ENCODE measurements at regions not wholly inside any gene's neighbourhood (a gene's known extent, or its start where the extent isn't known, plus 50 kb on each side); places are given as distances from the start of the nearest gene placed in this dataset.

GRCh38 chr4:38326499-38326898 lies 337.5 kb upstream of the KLF3 start:
- Histone ChIP-seq H3K4me1 (ENCODE audit: control insufficient read depth in 1 of 2, insufficient read depth in 2 of 2, low read length in 2 of 2) (peaks cover 0 to 22% of the 10 kb centered on the region in 2 experiments; a peak in 3 of 4 replicates), H3K27ac (ENCODE audit: low read depth, low read length) (no peak overlapping the region), H3K9me2 (ENCODE audit: insufficient read depth) (no peaks in the 10 kb centered on the region), H4K20me1 (ENCODE audit: insufficient read depth) (no peaks in the 10 kb centered on the region), H3K9ac (ENCODE audit: low read length) (no peak overlapping the region), H3K27me3 (ENCODE audit: insufficient read depth, low read length) (no peaks in the 10 kb centered on the region), H3K9me3 (ENCODE audit: control insufficient read depth in 1 of 2, insufficient read depth in 1 of 2, low read depth in 1 of 2, low read length in 2 of 2) (no peaks in the 10 kb centered on the region), H3K79me2 (ENCODE audit: insufficient read depth, low read length) (no peaks in the 10 kb centered on the region), H3K4me3 (replicated peaks in 1 of 2; ENCODE audit: low read depth in 1 of 2, low read length in 2 of 2) (no peak overlapping the region), H3K36me3 (ENCODE audit: control insufficient read depth in 1 of 2, insufficient read depth in 2 of 2, low read length in 2 of 2) (no peaks in the 10 kb centered on the region), H3K4me2 (ENCODE audit: low read length) (no peak overlapping the region), H2AFZ (ENCODE audit: low read depth, low read length, poor library complexity, severe bottlenecking) (no peak overlapping the region)
- ChIA-PET POLR2A (no interaction called here), RAD21 (ENCODE audit: low non-redundant PET in 1 of 2, low total read pairs in 2 of 2, uncharacterized antibody in 2 of 2, unreplicated experiment in 2 of 2) (no interaction called here), CTCF (no interaction called here)
- intact Hi-C loops (cut with micrococcal nuclease): no loop called here
- TF ChIP-seq POLR2AphosphoS5 (IDR thresholded peaks at IDR 0.05; ENCODE audit: low read depth, low read length) (no peak), EZH2 (IDR thresholded peaks at IDR 0.05) (no peak), RAD21 (IDR thresholded peaks at IDR 0.05; ENCODE audit: low read depth) (no peak), EGR1 (IDR thresholded peaks at IDR 0.05; ENCODE audit: low read depth) (no peak), SP1 (IDR thresholded peaks at IDR 0.05; ENCODE audit: low read depth) (no peak), ZFX (IDR thresholded peaks at IDR 0.05) (no peak), FOSL1 (IDR thresholded peaks at IDR 0.05; ENCODE audit: low read depth) (no peak), POLR2A (IDR thresholded peaks at IDR 0.05; ENCODE audit: borderline replicate concordance, extremely low read depth, insufficient read depth, insufficient read length) (no peak), JUND (IDR thresholded peaks at IDR 0.05) (no peak), ZNF274 (IDR thresholded peaks at IDR 0.05; ENCODE audit: low read depth, low read length) (no peak), SIN3A (IDR thresholded peaks at IDR 0.05; ENCODE audit: low read depth) (no peak), SRF (IDR thresholded peaks at IDR 0.05; ENCODE audit: low read depth) (no peak), ELF1 (IDR thresholded peaks at IDR 0.05; ENCODE audit: borderline replicate concordance, low read depth) (no peak), EZH2phosphoT487 (IDR thresholded peaks at IDR 0.05; ENCODE audit: borderline replicate concordance) (no peak), CEBPB (IDR thresholded peaks at IDR 0.05; ENCODE audit: low read depth) (no peak)
- TF ChIP-seq, protein P1, sequence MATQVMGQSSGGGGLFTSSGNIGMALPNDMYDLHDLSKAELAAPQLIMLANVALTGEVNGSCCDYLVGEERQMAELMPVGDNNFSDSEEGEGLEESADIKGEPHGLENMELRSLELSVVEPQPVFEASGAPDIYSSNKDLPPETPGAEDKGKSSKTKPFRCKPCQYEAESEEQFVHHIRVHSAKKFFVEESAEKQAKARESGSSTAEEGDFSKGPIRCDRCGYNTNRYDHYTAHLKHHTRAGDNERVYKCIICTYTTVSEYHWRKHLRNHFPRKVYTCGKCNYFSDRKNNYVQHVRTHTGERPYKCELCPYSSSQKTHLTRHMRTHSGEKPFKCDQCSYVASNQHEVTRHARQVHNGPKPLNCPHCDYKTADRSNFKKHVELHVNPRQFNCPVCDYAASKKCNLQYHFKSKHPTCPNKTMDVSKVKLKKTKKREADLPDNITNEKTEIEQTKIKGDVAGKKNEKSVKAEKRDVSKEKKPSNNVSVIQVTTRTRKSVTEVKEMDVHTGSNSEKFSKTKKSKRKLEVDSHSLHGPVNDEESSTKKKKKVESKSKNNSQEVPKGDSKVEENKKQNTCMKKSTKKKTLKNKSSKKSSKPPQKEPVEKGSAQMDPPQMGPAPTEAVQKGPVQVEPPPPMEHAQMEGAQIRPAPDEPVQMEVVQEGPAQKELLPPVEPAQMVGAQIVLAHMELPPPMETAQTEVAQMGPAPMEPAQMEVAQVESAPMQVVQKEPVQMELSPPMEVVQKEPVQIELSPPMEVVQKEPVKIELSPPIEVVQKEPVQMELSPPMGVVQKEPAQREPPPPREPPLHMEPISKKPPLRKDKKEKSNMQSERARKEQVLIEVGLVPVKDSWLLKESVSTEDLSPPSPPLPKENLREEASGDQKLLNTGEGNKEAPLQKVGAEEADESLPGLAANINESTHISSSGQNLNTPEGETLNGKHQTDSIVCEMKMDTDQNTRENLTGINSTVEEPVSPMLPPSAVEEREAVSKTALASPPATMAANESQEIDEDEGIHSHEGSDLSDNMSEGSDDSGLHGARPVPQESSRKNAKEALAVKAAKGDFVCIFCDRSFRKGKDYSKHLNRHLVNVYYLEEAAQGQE (IDR thresholded peaks at IDR 0.05; ENCODE audit: low read depth): no peak
- TF ChIP-seq, protein P2, sequence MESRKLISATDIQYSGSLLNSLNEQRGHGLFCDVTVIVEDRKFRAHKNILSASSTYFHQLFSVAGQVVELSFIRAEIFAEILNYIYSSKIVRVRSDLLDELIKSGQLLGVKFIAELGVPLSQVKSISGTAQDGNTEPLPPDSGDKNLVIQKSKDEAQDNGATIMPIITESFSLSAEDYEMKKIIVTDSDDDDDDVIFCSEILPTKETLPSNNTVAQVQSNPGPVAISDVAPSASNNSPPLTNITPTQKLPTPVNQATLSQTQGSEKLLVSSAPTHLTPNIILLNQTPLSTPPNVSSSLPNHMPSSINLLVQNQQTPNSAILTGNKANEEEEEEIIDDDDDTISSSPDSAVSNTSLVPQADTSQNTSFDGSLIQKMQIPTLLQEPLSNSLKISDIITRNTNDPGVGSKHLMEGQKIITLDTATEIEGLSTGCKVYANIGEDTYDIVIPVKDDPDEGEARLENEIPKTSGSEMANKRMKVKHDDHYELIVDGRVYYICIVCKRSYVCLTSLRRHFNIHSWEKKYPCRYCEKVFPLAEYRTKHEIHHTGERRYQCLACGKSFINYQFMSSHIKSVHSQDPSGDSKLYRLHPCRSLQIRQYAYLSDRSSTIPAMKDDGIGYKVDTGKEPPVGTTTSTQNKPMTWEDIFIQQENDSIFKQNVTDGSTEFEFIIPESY (IDR thresholded peaks at IDR 0.05; ENCODE audit: extremely low read depth, insufficient replicate concordance, low read length): no peak
- BruUV-seq (replicated peaks): no TSS peak
- DNase-seq (ENCODE audit: low read depth, low spot score) (no peak), ATAC-seq (no peak)
